HUES6 (cell line): ENCODE measurements at regions not wholly inside any gene's neighbourhood (a gene's known extent, or its start where the extent isn't known, plus 50 kb on each side); places are given as distances from the start of the nearest gene placed in this dataset.

Experiments used
- H3K27ac ChIP-seq: 2 replicates; pipeline ENCODE4 v1.7.0; 2013; ENCODE audit warnings: low read depth, mild to moderate bottlenecking, low read length, inconsistent platforms
- H3K27me3 ChIP-seq: 2 replicates; pipeline ENCODE4 v1.6.1; 2013; ENCODE audit warnings: low read length; ENCODE audit not compliant: control insufficient read depth, insufficient read depth
- H3K36me3 ChIP-seq: 2 replicates; pipeline ENCODE4 v1.6.1; 2013; ENCODE audit warnings: low read length; ENCODE audit not compliant: control insufficient read depth, insufficient read depth
- H3K4me1 ChIP-seq: 2 replicates; pipeline ENCODE4 v1.6.1; 2013; ENCODE audit warnings: low read length; ENCODE audit not compliant: control insufficient read depth, insufficient read depth
- H3K4me3 ChIP-seq: 2 replicates; pipeline ENCODE4 v1.5.1; 2013; ENCODE audit warnings: low read depth, low read length
- H3K9ac ChIP-seq: one replicate; pipeline ENCODE4 v1.6.1; 2013; ENCODE audit warnings: mild to moderate bottlenecking, low read length
- H3K9me3 ChIP-seq: 2 replicates; pipeline ENCODE4 v1.6.1; 2013; ENCODE audit warnings: low read depth, low read length; ENCODE audit not compliant: control insufficient read depth, insufficient read depth

DNA sequence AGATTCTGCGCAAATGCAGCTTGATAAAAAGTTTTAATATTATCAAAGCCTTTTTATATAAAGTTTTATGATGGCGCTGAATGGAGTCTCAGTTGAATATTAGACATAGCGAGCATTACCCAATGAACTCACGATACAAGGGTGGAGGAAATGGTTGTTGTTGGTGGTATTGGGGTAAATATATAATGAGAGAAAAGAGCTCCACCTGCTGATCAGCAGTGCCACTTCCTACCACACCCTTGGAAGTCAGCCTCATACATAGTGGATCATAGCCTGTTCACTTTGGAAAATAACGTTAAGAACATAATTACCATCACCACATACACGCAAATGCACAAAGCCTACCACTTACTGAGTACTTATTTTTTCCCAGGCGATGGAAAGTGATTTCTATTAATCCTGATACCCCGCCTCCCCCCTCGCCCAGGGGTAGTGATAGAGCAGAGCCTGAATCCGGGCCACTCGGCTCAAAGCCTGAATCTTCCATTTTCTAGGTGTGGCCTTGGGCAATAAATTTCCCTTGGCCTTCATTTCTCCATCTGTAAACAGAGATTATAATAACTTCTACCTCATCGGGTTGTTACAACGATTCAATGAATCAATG lies 358.3 kb downstream of the KLF5 start:
- no peaks in the 10 kb centered on the region for H3K27me3 ChIP-seq
- no peak overlapping the region for H3K27ac ChIP-seq
- H3K4me1 ChIP-seq: no peaks in the 10 kb centered on the region
- no peaks in the 10 kb centered on the region for H3K9me3 ChIP-seq
- no peak overlapping the region for H3K9ac ChIP-seq
- no peaks in the 10 kb centered on the region for H3K36me3 ChIP-seq
- no peak overlapping the region for H3K4me3 ChIP-seq

DNA sequence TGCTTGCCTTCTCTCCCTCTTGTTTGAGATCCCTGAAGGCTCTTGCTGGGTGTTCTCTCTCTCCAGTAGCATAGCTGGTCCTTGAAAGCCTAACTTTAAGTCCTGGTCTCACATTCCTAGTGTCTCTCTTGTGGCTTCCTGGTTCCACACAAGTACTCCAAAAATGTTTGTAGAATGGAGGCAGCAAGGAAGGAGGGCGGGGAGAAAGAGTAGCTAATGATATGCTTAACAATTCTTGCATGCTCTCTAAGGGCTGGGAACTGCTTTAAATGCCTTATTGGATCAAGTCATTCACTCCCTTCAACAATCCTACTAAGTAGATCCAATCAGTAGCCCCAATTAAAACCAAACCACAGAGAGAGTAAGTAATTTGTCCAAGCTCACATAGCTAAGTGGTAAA lies 357.3 kb downstream of the KLF5 start:
- no peaks in the 10 kb centered on the region for H3K4me1 ChIP-seq
- H3K27me3 ChIP-seq: no peaks in the 10 kb centered on the region
- no peak overlapping the region for H3K9ac ChIP-seq
- no peak overlapping the region for H3K4me3 ChIP-seq
- H3K36me3 ChIP-seq: no peaks in the 10 kb centered on the region
- H3K9me3 ChIP-seq: no peaks in the 10 kb centered on the region
- H3K27ac ChIP-seq: no peak overlapping the region

DNA sequence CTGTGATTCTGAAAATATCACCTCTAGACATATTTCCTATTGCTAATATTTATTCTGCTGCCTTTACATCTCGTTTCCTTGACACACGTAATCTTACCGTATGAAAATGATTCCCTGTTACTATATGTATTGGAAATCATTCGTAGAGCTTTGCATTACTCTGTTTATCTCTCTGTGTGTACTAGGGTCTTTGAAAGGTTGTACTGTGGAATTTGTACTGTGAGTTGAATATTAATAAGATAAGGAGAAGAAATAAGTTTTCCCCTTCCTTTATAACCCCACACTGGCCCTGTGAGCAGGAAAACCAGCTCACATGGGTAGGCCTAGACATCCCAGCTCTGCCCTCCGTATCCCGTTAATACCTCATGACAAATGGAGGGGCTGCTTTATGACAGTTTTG lies 354.9 kb downstream of the KLF5 start:
- no peaks in the 10 kb centered on the region for H3K4me1 ChIP-seq
- H3K27ac ChIP-seq: no peak overlapping the region
- no peak overlapping the region for H3K9ac ChIP-seq
- no peak overlapping the region for H3K4me3 ChIP-seq
- no peaks in the 10 kb centered on the region for H3K9me3 ChIP-seq
- no peaks in the 10 kb centered on the region for H3K27me3 ChIP-seq
- no peaks in the 10 kb centered on the region for H3K36me3 ChIP-seq

DNA sequence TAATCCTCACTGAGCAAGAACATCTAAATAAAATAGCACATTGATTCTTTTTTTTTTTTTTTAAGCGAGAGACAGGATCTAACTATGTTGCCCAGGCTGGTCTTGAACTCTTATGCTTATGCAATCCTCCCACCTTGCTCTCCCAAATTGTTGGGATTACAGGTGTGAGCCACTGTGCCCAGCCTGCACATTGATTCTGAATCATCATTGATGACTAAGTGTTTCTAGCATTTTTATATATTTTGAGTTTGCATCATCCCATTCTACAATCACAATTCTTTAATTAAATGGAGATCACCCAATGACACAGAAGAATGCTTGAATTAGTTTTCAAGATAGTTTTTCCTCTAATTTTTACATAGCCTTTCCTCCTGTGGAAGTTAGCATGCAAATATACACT lies 354.1 kb downstream of the KLF5 start:
- Histone ChIP-seq H3K9me3 (no peaks in the 10 kb centered on the region), H3K9ac (no peak overlapping the region), H3K36me3 (no peaks in the 10 kb centered on the region), H3K4me1 (no peaks in the 10 kb centered on the region), H3K4me3 (no peak overlapping the region), H3K27ac (no peak overlapping the region), H3K27me3 (no peaks in the 10 kb centered on the region)

DNA sequence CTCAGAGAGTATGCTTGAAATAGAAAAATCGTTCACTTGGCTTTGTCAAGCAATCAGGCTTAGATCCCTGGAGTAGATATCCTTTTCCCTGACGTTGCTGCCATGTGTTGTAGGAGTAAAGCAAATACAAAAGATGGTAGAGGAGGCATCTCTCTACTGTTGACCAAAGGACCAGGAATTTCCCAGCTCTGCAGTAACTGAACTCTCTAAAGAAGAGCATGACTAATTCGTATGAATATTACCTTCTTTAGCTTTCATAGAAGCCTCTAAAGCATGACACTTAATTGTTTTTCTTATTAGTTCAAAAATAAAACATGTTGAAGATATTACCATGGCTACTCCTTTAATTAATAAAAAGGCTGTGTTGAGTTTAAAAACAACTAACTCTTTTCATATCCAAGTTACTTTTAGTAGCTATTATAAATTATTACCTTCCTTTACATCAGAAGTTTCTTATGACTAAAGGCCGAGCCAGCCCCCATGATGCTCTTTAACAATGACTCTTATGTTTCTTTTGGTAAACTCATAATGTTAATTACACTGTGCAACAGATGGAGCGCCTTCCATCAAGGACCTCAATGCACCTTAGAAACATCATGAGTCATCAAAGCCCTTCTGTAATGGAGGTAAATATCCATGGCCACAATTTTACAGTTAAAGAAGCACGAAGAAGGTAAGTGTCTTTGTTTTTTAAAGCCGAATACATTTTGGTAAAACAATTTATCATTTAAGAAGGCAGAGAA lies 352.4 kb downstream of the KLF5 start:
- Histone ChIP-seq H3K9ac (no peak overlapping the region), H3K27ac (no peak overlapping the region), H3K4me3 (no peak overlapping the region), H3K4me1 (no peaks in the 10 kb centered on the region), H3K36me3 (no peaks in the 10 kb centered on the region), H3K27me3 (no peaks in the 10 kb centered on the region), H3K9me3 (no peaks in the 10 kb centered on the region)

DNA sequence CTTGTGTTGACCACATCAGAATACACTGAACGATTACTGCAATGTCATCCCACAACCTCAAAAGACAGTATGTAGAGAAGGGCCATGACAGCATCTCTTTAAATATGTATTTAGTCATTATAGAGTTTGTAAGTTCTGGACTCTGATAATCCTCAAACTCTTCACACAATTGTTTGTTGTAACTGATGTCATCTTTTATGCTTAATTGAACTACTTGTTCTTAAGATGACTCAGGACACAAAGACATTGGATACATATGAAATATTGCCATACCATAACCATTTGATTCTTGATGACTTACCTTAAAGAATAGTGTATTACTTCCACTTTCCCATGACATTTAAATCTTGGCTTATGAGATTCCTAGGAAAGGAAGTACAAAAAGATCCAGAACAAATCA lies 347.6 kb downstream of the KLF5 start:
- H3K27ac ChIP-seq: no peak overlapping the region
- H3K4me1 ChIP-seq: no peaks in the 10 kb centered on the region
- H3K36me3 ChIP-seq: no peaks in the 10 kb centered on the region
- no peak overlapping the region for H3K4me3 ChIP-seq
- H3K9ac ChIP-seq: no peak overlapping the region
- no peaks in the 10 kb centered on the region for H3K9me3 ChIP-seq
- H3K27me3 ChIP-seq: no peaks in the 10 kb centered on the region

DNA sequence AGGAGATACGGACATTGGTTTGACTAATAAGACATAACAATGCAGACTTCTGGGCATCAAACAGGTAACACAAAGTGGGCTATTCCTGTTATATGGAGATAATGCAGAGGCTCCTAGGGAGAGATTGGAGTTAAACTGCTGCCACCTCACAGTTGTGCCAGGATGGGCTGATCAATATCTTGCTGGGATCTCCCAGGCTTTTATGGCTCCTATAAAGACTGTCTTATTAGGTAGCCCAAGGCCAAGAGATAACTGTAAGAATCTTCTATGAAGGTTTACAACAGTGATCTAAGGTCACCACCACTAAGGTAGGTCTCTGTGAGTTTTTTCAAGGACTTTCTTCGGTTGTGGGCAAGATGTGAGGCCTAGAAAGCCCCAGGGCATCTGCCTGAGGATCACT lies 345.8 kb downstream of the KLF5 start:
- Histone ChIP-seq H3K27me3 (no peaks in the 10 kb centered on the region), H3K9ac (no peak overlapping the region), H3K9me3 (no peaks in the 10 kb centered on the region), H3K4me3 (no peak overlapping the region), H3K4me1 (peaks cover 2% of the 10 kb centered on the region; the same call in 1 of the 2 replicates), H3K36me3 (no peaks in the 10 kb centered on the region), H3K27ac (no peak overlapping the region)

DNA sequence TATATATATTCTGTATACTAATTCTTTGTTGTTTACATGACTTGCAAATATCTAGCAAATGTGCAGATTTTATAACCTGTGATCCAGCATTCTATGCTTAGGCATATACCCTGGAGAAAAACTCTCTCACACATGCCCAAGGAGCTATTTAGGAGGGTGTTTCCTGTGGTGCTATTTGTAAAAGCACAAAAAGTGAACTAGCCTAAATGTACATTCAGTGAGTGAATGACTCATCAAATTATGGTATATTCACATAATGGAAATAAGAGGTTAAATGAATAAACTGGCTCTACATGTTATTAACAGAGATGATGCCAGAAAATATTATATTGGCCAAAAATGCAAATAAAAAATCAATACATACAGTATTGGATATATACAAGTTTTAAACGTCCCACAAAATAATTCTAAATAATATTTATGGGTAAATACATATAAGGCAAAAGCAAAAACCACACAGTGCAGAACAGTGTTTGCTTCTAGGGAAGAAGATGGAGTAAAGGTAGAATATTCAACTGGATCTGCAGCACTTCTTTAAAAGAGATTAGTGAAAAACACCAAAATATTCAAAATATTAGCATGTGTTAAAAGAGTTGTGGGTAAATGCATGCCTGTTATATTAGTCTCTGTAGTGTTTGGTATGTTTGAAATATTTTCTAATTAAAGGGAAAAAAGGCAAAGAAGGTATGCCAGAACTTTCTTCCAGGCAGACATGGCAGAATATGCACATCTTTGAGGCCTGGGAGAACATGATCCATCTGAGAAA lies 344.7 kb downstream of the KLF5 start:
- peaks cover 8% of the 10 kb centered on the region; the same call in 1 of the 2 replicates for H3K4me1 ChIP-seq
- H3K9ac ChIP-seq: no peak overlapping the region
- no peak overlapping the region for H3K27ac ChIP-seq
- no peak overlapping the region for H3K4me3 ChIP-seq
- H3K27me3 ChIP-seq: no peaks in the 10 kb centered on the region
- H3K9me3 ChIP-seq: no peaks in the 10 kb centered on the region
- no peaks in the 10 kb centered on the region for H3K36me3 ChIP-seq

DNA sequence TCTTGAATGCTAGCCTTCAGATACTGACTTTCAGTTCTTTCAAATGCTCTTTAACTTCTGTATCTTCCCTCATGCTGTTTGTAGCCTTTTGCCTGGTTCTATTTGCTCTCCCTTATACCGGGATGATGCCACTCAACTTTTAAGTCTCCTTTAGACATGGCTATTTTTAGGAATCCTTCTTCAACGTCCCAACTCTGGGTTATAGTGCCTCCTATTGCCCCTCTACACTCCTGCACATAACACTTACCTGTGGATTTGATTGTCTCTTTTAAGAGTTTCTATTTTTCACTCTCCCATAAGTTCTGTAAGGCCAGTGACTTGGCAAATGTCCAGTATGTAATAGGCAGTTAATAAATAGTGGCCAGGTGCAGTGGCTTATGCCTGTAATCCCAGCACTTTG lies 343.0 kb downstream of the KLF5 start:
- no peak overlapping the region for H3K4me3 ChIP-seq
- H3K27ac ChIP-seq: no peak overlapping the region
- H3K9me3 ChIP-seq: no peaks in the 10 kb centered on the region

DNA sequence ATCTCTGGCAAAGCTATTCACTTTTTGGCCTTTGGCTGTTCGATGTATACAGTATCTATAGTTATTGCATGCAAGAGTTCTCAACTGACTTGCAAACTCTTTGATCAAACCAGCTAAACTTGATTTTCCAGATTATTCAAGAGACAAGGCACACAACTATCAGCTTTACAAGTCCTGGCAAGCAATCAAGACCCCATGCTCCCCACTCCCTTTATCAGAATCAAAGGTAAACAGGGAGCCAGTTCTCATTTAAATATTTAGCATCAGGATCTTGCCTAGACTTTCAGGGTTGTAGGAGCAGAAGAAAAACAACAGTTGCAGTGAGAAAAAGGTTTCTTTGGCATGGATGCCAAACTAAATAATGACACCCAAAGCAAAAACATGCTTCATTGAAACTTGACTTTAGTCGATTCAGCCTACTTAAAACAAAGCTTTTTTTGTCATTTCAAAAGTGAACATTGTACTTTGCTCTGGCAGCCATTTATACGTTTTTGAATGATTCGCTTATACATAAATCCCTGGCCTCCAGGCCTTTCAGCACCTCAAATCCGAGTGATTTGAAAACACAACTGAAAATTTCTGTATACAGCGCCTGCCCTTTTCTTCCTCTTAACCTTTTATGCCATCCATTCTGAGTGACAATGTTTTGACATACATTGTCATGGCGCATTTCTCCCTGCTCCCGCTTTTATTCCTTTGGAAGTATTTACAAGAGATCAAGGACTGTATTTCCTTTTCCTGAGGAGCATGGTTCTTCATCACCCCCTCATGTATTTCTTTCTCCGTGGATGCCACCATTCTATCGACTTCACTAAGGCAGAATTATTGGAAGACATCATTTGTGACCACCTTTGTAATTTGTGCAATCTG lies 340.8 kb downstream of the KLF5 start:
- Histone ChIP-seq H3K27me3 (no peaks in the 10 kb centered on the region), H3K4me1 (peaks cover 8% of the 10 kb centered on the region; the same call in 1 of the 2 replicates), H3K4me3 (no peak overlapping the region), H3K9me3 (no peaks in the 10 kb centered on the region), H3K36me3 (no peaks in the 10 kb centered on the region), H3K27ac (no peak overlapping the region), H3K9ac (no peak overlapping the region)

More for the DNA sequence above, 343.0 kb downstream of the KLF5 start:
- H3K9ac ChIP-seq: no peak overlapping the region
- H3K36me3 ChIP-seq: no peaks in the 10 kb centered on the region
- no peaks in the 10 kb centered on the region for H3K27me3 ChIP-seq
- H3K4me1 ChIP-seq: peaks cover 8% of the 10 kb centered on the region; the same call in 1 of the 2 replicates
